HG03066 (cell line): ENCODE measurements at regions not wholly inside any gene's neighbourhood (a gene's known extent, or its start where the extent isn't known, plus 50 kb on each side); places are given as distances from the start of the nearest gene placed in this dataset.

ENCODE experiments used
- ATAC-seq: cut with Tn5 transposase; IDR thresholded peaks from one replicate; pipeline ENCODE4 v1.9.1; 2021; ENCODE audit warnings: low read depth; ENCODE audit not compliant: unreplicated experiment

DNA sequence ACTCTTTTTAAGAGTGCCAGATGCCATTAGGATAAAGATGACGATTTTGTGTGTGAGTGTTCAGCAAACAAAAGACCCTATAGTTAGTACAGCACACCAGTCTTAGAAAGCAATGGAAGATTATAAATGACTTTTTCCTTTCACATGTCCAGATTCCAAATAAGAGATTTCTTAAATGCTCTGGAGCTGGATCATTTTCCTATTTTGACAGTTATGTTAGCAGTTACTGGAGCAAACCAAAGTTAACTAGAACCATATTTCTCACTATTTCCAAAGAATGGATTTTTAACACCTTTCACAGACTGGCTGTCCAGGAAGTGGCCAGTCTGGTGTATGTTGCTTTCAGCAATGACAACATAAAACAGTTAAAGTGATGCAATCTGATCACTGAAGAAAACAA lies 905.8 kb upstream of the ADGRL2 start:
- no peak for ATAC-seq

DNA sequence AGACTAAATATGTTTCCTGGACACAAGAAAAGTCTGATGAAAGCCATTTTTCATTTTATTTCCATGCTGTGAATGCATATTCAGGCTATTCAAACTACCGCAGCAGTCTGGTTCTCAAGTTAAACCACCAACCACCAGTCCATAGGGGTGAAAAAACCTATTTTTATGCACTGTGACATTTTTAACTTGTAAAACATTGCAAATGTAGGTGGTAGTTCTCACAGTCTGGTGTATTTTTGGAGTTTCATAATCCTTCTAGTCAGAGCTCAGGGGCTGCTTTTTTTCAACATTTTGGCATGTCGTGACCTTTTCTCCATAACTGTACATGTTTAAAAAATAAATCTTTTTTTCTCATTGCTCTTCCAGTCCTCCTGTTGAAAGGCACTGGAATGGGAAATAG lies 907.6 kb upstream of the ADGRL2 start:
- ATAC-seq = no peak

DNA sequence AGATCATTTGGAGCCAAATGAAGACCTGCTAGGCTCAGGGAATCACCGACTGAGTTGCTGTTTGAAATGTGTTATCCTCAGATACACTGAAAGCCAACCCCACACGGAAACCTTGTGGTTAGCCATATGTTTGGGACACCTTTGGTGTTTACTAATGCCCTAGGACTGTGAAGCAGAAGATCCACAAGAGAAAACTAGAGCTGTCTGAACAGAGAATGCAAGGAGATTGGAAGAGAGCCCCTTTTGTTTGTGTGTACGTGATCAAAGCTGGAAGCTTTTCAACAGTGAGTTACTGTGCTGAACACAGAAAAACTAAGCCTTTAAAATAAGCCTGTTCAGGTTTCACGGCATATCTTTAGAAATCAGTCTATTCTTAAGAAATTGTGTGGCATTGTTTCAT lies 908.2 kb upstream of the ADGRL2 start:
- no peak for ATAC-seq

DNA sequence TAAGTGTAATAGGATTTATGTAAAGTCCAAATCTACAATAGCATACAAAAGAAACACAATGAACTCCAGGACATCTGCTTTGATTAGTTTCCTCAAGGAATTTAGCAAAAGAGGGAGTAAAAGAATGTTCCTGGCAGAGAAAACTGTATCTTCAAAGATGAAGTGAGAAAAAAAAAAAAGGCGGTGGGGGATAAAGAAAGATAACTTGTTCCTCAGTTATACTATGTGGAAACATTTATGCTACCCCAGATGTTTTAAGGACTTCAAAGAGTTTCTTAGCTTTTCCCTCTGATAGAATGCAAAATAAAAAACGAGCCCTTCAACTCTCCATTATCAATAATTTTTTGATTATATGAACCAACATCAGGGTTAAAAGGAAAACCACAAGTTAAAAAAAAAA lies 908.9 kb upstream of the ADGRL2 start:
- ATAC-seq = no peak

DNA sequence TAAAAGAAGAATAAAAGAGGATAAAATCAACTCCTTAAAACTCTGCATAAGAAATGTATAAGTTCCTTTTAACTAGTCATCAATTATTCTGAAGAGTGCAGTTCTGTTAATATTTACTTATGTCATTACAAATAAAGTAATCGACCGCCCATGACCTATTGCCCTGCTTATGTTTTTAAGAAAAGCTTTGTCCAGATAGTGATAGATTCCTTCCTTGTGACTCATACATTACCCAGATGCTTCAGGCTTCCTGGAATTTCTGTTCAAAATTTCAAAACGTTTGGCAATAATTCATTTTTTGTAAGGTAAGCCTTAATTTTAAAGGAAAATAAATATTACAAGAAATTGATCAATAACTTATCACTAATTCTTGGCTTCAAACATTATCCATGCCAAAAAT lies 918.2 kb upstream of the ADGRL2 start:
- no peak for ATAC-seq

DNA sequence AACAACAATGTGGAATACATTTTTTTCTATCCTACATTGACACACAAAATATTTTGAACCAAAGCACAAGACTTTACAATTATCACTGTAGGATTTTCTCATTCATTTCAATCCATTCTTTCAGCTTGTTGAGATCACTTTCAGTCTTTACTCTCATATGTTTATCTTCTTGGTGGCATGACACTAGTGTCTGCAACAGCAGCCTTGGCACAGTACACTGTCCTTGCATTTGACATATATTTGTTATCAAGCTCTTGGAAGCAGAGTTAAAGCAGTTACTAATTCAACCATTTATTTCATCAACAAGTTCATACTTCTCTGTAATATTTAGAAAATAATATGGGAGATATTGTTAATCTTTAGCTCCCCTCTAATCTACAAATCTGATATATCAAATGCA lies 922.4 kb upstream of the ADGRL2 start:
- no peak for ATAC-seq

DNA sequence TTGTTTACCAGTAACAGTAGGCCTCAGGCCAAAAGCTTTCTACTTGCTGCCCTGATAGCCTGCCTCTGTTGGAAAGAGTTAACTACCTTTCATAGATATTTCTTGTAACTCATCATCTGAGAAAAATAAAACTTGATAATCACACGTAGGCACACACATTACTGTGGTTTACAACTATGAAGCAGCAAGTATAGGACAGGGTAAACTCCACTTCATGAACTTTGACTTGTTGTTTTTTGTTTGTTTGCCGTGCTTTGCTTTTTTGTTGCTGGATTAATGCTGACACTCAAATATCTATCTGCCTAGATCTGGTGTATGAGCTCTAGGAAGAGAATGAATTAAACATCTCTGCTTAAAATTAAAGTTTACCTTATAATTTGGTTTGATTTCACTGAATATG lies 924.7 kb upstream of the ADGRL2 start:
- no peak for ATAC-seq

DNA sequence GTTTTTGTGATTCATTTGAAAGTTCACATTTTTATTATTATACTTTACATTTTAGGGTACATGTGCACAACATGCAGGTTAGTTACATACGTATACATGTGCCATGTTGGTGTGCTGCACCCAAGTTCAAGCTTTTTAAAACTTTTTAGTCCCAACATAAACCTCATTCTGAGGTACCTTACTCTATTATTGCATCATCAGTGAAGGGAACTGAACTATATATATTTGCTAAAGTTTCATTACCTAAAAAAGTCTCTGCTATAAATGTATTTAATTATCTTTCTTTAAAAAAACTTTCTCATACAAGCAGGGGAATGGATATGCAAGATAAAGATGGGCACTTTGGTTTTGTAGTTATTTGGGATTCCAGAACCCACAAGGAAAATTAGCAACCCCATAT lies 931.4 kb upstream of the ADGRL2 start:
- ATAC-seq = no peak

DNA sequence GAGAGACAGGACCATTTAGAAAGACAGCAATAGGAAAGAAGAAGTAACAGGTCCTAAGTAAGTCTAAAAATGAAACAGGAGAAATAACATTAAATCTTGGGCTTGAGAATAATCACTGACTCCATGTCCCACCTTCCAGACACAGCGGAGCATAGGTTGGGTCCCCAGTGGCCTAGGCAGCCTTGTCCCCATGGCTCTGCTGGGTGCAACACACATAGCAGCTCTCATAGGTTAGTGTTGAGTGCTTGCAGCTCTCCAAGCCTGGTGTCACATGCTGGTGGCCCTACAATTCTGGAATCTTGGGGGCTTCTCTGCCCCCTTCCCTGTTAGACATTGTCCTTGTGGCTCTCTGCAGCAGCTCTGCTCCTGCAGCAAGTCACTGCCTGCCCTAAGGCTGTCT lies 952.8 kb upstream of the ADGRL2 start:
- ATAC-seq = no peak

DNA sequence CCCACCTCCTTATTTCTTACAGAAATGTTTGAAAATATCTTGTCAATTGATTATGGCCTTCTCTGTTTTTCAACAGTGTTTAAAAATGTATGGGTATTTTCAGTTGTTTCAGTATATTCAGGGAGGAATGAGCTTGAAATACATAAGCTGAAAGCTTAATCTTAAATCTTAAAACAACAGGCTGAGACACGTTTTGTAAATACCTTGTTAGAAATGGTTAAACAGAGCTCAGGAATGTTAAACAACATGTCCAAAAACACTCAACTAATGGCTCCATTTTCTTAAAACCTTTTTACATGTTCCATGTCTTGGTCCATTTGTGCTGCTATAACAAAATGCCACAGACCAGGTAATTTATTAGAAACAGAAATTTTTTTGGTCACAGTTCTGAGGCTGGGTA lies 953.8 kb upstream of the ADGRL2 start:
- ATAC-seq = no peak

DNA sequence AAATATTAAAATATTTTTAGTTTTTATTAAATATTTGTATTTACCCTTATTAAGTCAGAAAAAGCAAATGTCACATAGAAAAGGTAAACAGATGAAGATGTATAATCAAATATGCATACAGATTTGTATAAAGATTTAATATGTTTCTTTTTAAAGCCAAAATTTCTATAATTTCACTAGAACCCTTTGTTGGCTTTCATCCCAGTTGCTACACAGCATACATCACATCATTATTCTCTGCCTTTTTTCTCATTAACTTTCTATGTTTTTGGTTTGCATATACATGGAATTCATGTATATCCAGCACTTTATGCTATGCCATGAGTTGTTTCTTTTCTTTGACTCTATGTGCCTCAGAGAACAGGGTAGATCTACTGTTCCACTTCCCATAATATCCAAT lies 957.9 kb upstream of the ADGRL2 start:
- ATAC-seq = no peak

DNA sequence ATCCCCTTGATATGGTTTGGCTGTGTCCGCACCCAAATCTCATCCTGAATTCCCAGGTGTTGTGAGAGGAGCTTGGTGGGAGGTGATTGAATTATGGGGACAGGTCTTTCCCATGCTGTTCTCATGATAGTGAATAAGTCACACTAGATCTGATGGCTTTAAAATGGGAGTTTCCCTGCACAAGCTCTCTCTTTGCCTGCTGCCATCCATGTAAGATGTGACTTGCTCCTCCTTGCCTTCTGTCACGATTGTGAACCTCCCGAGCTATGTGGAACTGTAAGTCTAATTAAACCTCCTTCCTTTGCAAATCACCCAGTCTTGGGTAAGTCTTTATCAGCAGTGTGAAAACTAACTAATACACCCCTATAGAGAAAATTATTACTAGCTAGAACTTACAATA lies 959.5 kb upstream of the ADGRL2 start:
- ATAC-seq = no peak

DNA sequence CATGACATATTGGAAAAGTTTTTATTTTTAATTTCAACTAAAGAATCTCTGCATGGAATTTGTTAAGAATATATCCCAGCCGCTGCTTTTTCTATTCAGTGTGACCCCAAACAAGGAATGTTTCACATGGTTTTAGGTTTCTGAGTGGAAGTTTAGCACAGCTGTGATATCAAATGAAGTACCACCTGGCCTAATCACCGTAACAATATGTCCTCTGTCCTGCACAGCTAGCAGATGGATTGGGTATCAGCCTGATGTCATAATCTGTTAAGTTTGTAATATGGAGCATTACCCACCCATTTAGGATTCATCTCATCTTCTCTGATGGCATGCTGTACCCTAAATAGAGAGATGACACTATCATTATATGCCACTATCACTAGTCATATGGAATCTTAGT lies 963.7 kb upstream of the ADGRL2 start:
- no peak for ATAC-seq

DNA sequence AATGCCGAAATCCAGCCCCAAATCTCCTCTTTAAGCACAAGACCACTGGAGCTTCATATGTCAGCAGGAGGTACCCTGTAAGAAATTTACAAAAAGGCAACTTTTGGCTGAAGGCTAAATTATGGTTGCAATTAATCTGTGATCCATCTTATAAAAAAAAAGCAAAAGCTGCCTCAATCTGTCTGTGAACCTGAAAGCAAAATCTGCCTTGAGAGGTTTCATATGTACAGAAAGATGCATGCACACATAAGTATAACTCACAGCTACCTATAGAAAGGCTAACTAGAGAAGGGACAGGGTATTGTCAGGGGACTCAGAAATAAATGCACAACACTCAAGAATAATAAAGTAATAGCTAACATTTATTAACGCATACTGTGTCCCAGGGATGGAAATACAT lies 964.2 kb upstream of the ADGRL2 start:
- no peak for ATAC-seq

DNA sequence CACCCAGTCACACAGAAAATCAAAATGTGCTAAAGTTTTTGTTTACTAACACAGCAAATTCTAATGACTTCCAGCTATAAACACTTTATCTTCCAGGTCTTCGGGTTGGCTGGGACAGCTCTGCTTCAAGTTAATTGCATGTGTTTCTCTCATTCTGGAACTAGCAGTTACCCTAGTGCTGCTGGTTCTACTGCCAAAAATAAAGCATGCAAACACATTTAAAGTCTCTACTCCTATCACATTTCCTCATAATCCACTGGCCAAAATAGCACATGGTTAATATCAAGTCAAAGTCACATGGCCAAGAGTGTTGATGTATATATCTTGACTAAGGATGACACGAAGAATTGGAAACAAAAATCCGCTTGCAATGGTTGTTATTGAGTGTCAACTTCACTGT lies 973.1 kb upstream of the ADGRL2 start:
- ATAC-seq = no peak

DNA sequence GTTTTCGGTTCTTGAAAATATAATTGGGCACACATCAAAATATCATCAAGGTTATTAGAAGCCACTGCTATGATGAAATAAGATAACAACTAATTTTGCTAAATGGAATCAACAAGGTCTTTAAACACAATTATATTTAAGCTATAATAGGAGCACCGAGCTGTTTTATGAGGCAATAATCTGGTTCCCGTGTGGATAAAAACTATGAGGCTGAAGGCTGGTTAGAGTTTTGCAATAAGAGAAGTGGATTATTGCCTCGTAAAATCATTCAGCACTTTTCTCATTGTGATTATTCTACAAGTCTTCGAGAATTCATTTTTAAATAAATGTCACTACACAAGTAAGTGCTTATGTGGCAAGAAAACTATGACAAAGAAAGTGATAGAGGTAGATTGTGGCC lies 975.7 kb upstream of the ADGRL2 start:
- ATAC-seq = no peak

DNA sequence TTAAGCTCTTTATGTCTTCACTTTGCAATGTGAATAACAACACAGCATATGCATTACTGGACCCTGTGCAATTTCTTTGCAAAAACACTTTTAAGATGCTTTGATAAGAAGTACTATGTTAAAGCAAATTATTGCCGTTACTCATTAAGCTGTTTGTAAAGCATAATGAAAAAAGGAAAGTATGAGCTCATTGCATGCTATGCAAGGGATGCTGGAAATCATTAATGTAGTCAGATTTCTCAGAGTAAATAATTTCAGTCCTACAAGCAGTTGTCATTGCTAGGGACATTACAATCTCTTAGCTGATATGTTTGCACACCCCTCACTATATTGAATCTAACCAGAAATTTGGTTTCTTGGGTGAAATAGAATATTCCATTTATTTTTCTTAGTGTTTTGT lies 982.5 kb upstream of the ADGRL2 start:
- no peak for ATAC-seq

DNA sequence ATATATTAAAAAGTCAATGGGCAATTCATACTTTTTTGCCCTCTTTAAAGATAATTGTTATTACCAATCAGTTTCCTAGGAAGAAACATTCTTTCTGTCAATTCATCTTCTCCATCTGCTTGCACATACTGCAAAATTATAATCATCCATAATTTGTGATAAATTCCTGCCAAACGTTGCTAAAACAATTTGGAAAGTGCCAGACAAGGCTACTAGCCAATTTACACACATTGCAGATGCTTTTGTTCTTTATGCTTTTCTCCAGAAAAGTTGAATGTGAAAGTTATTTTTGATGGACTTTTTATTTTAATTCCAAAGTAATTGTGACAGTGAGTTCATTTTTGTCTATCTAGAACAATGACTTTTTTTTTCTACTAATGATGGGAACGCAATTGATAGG lies 992.8 kb upstream of the ADGRL2 start:
- no peak for ATAC-seq

DNA sequence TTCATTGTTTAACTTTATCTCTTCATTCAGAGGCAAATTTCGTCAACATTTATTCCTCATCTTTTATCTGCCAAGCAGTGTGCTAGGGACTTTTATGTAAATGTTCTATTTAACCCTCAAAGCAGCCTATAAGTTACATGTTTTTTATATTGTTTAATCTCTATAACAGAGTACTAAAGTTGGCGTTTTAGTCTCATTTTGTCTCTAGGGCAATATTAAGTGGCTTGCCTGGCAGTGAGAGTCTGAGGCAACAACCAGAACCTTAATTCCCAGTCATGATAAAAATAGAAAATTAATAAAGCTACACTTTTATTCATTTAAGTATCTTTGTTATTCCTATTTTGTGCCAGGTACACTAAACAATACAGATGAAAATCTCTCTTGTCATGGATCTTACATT lies 994.3 kb upstream of the ADGRL2 start:
- ATAC-seq = no peak

DNA sequence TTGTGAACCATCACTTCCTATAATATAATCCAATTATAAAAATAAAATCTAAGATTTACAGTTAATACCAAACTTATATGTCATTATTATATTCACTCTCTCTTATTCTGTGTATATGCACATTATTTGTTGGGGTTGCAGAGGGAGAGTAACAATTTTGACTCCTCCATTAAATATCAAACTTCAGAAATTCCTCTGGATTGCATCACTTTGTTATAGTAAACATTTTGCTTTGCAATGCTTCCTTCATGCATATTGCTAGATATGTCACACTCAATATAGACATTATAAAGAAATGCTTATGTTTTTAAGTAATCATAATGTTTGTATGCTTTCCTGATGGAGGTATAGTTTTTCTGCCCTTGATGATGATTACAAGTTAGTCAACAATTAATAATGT lies 999.0 kb upstream of the ADGRL2 start:
- ATAC-seq = no peak

DNA sequence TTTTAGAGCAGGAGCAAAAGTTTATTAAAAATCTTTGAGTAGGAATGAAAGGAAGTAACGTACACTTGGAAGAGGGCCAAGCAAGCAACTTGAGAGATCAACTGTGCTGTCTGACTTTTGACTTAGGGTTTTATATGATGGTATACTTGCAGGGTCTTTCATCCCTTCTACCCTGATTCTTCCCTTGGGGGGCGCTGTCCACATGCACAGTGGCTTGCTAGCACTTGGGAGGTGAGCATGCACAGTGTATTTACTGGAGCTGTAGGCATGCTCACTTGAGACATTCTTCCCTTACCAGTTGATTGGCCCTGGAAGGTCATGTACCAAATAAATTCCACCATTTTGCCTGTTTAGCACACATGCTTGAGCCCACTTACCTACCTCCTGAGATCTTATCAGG lies 1001.3 kb upstream of the ADGRL2 start:
- ATAC-seq = no peak

DNA sequence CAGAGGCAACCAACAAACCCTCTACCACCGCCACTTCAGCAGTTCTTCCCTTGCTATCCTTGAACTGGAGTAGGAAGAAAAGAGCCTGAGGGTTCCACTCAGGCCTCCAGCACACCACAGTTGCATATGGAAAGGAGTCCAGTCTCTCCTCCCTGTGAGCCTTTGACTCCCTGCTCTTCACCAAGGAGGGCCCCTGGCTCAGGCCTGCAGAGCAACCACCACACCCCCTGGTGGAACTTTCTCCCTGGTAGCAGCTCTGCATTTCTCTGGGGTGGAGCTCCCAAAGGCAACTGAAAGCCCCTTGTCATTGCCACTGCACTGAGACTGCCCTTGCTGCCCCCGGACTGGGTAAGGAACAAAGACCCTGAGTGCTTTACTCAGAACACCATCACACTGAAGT lies 1021.5 kb upstream of the ADGRL2 start:
- no peak for ATAC-seq

DNA sequence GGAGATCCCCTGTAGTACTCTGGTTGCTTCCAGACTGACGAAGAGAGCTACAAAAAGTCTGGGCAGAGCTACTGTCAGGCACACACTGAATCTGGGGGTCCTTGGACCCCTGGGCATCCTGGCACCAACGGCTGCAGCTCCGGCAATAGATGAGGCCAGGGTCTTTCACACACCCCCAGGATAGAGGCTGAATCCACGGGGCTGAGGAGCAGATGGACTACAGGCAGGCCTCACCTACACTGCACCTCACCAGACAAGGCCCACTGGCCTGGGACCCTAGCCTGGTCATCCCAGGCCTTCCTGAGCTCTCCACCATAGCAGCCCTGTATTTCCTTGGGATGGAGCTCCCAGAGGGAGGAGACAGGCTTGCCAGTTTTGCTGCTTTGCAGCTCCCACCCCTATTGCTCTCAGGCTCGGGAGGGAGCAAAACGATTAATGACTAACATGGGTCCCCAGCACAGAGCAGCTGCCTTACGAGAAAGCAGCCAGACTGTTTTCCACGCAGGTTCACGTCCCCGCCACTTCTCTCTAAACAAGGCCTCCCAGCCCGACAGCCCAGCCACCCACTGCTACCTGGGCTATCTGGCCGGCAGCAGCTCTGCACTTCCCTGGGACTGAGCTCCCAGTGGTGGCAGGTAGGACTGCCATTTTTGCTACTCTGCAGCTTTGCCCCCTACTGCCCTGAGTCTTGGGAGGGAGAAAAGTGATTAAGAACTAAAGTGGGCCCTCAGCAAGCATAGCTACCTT lies 1022.5 kb upstream of the ADGRL2 start:
- no peak for ATAC-seq
